ENCODE measurements at regions not wholly inside any gene's neighbourhood (a gene's known extent, or its start where the extent isn't known, plus 50 kb on each side); places are given as distances from the start of the nearest gene placed in this dataset.

GRCh38 chr13:74000876-74001275 is 133.3 kb downstream of the KLF12 start:
- H3K4me3 ChIP-seq (replicated peaks; ENCODE audit: low read depth, low read length), result no peak overlapping the region
- no peaks in the 10 kb centered on the region for H3K36me3 ChIP-seq (ENCODE audit: control insufficient read depth, insufficient read depth, low read length)
- TF ChIP-seq, protein P1, sequence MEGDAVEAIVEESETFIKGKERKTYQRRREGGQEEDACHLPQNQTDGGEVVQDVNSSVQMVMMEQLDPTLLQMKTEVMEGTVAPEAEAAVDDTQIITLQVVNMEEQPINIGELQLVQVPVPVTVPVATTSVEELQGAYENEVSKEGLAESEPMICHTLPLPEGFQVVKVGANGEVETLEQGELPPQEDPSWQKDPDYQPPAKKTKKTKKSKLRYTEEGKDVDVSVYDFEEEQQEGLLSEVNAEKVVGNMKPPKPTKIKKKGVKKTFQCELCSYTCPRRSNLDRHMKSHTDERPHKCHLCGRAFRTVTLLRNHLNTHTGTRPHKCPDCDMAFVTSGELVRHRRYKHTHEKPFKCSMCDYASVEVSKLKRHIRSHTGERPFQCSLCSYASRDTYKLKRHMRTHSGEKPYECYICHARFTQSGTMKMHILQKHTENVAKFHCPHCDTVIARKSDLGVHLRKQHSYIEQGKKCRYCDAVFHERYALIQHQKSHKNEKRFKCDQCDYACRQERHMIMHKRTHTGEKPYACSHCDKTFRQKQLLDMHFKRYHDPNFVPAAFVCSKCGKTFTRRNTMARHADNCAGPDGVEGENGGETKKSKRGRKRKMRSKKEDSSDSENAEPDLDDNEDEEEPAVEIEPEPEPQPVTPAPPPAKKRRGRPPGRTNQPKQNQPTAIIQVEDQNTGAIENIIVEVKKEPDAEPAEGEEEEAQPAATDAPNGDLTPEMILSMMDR (IDR thresholded peaks at IDR 0.05; ENCODE audit: insufficient read depth, low read length, poor library complexity, severe bottlenecking), result no peak
- no peak for DNase-seq (ENCODE audit: extremely low read depth, insufficient read length)
- H3K27me3 ChIP-seq (replicated peaks; ENCODE audit: control insufficient read depth, insufficient read depth, low read length), result no peaks in the 10 kb centered on the region

- TF ChIP-seq, protein P1 (IDR thresholded peaks at IDR 0.05; ENCODE audit: insufficient read depth, low read length, poor library complexity, severe bottlenecking), result peak; percentile 5
- H3K4me3 ChIP-seq (replicated peaks; ENCODE audit: low read depth, low read length), result no peak overlapping the region
- H3K36me3 ChIP-seq (ENCODE audit: control insufficient read depth, insufficient read depth, low read length), result no peaks in the 10 kb centered on the region
- no peak for DNase-seq (ENCODE audit: extremely low read depth, insufficient read length)
- no peaks in the 10 kb centered on the region for H3K27me3 ChIP-seq (replicated peaks; ENCODE audit: control insufficient read depth, insufficient read depth, low read length)
Observed at GRCh38 chr13:73998631-73999030, 135.6 kb downstream of the KLF12 start.

DNA sequence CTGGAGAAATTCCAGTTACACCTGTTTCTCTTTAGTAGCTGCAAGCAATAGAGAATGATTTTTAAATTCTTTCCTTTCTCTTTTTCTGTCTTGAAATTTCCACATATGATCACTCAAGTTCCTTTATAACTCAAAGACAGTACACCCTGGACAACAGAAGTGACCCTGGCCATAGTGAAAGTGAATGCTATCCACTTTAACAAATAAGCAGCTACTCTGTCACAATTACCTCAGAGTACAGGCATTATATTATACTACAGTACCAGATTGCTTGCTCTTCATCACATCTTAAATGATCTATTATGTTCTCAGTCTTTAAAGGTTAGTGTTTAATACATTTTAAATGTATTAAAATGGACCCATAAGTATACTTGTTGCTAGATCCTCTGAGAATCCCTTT is 136.2 kb downstream of the KLF12 start:
- TF ChIP-seq, protein P1 (IDR thresholded peaks at IDR 0.05; ENCODE audit: insufficient read depth, low read length, poor library complexity, severe bottlenecking), result no peak
- H3K36me3 ChIP-seq (ENCODE audit: control insufficient read depth, insufficient read depth, low read length), result no peaks in the 10 kb centered on the region
- no peak overlapping the region for H3K4me3 ChIP-seq (replicated peaks; ENCODE audit: low read depth, low read length)
- H3K27me3 ChIP-seq (replicated peaks; ENCODE audit: control insufficient read depth, insufficient read depth, low read length), result no peaks in the 10 kb centered on the region
- DNase-seq (ENCODE audit: extremely low read depth, insufficient read length), result no peak

DNA sequence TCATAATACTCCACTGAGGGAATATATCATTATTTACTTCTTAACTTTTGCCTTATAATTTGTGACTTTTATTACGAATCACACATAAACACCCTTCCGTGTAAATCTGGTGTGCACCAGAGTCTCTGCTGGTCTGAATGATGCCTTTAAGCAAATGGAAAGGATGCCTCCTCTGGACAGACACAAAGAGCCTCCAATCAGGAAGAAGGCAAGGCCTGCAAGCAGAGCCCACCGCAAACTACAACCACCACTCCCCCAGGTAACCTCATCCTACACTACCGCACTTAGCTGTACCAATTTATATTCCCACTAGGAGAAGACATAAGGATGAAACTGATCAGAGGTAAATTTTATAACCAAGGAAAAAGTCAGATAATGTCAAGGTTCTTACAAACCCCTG is 137.6 kb downstream of the KLF12 start:
- no peaks in the 10 kb centered on the region; the same call in 1 of the 2 replicates for H3K36me3 ChIP-seq (ENCODE audit: control insufficient read depth, insufficient read depth, low read length)
- no peak overlapping the region for H3K4me3 ChIP-seq (replicated peaks; ENCODE audit: low read depth, low read length)
- no peaks in the 10 kb centered on the region for H3K27me3 ChIP-seq (replicated peaks; ENCODE audit: control insufficient read depth, insufficient read depth, low read length)
- DNase-seq (ENCODE audit: extremely low read depth, insufficient read length), result no peak
- TF ChIP-seq, protein P1 (IDR thresholded peaks at IDR 0.05; ENCODE audit: insufficient read depth, low read length, poor library complexity, severe bottlenecking), result no peak

- TF ChIP-seq, protein P1 (IDR thresholded peaks at IDR 0.05; ENCODE audit: insufficient read depth, low read length, poor library complexity, severe bottlenecking), result no peak
- no peaks in the 10 kb centered on the region; the same call in 1 of the 2 replicates for H3K36me3 ChIP-seq (ENCODE audit: control insufficient read depth, insufficient read depth, low read length)
- no peak for DNase-seq (ENCODE audit: extremely low read depth, insufficient read length)
- no peak overlapping the region for H3K4me3 ChIP-seq (replicated peaks; ENCODE audit: low read depth, low read length)
- H3K27me3 ChIP-seq (replicated peaks; ENCODE audit: control insufficient read depth, insufficient read depth, low read length), result no peaks in the 10 kb centered on the region
Observed at GRCh38 chr13:73995736-73996135, 138.5 kb downstream of the KLF12 start.

- no peak for DNase-seq (ENCODE audit: extremely low read depth, insufficient read length)
- TF ChIP-seq, protein P1 (IDR thresholded peaks at IDR 0.05; ENCODE audit: insufficient read depth, low read length, poor library complexity, severe bottlenecking), result no peak
- no peaks in the 10 kb centered on the region; the same call in 1 of the 2 replicates for H3K36me3 ChIP-seq (ENCODE audit: control insufficient read depth, insufficient read depth, low read length)
- no peaks in the 10 kb centered on the region for H3K27me3 ChIP-seq (replicated peaks; ENCODE audit: control insufficient read depth, insufficient read depth, low read length)
- no peak overlapping the region for H3K4me3 ChIP-seq (replicated peaks; ENCODE audit: low read depth, low read length)
Observed at GRCh38 chr13:73993661-73994060, 140.5 kb downstream of the KLF12 start.
